ENCODE measurements at regions not wholly inside any gene's neighbourhood (a gene's known extent, or its start where the extent isn't known, plus 50 kb on each side); places are given as distances from the start of the nearest gene placed in this dataset.

- TF ChIP-seq, protein P1, sequence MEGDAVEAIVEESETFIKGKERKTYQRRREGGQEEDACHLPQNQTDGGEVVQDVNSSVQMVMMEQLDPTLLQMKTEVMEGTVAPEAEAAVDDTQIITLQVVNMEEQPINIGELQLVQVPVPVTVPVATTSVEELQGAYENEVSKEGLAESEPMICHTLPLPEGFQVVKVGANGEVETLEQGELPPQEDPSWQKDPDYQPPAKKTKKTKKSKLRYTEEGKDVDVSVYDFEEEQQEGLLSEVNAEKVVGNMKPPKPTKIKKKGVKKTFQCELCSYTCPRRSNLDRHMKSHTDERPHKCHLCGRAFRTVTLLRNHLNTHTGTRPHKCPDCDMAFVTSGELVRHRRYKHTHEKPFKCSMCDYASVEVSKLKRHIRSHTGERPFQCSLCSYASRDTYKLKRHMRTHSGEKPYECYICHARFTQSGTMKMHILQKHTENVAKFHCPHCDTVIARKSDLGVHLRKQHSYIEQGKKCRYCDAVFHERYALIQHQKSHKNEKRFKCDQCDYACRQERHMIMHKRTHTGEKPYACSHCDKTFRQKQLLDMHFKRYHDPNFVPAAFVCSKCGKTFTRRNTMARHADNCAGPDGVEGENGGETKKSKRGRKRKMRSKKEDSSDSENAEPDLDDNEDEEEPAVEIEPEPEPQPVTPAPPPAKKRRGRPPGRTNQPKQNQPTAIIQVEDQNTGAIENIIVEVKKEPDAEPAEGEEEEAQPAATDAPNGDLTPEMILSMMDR (IDR thresholded peaks at IDR 0.05; ENCODE audit: low read depth, low read length), result no peak
- no peaks in the 10 kb centered on the region for H3K27me3 ChIP-seq (ENCODE audit: control insufficient read depth, insufficient read depth, low read length)
- ChIA-PET POLR2A (interaction anchor here (2.0 kb wide), 1 partner anchor 10 kb away, joined by 5 read pairs; no protein-coding TSS in a partner anchor), CTCF (no interaction called here)
- H3K4me3 ChIP-seq (ENCODE audit: low read depth, low read length), result no peak overlapping the region
- no peak for DNase-seq (ENCODE audit: low read depth, low spot score)
- H3K9me3 ChIP-seq (ENCODE audit: control insufficient read depth, insufficient read depth, low read length), result no peaks in the 10 kb centered on the region; the same call in 1 of the 2 replicates
- H3K27ac ChIP-seq (ENCODE audit: low read depth, low read length), result no peak overlapping the region
Measured at GRCh38 chr2:120815292-120815691, 79.6 kb downstream of the GLI2 start.

- ChIA-PET POLR2A (interaction anchor here (0.6 to 2.6 kb wide), 3 partner anchors 9 to 258 kb away, joined by 4 to 14 read pairs (median 7); partner anchors contain the start of gene GLI2), CTCF (interaction anchor here (1.1 to 1.4 kb wide), 3 partner anchors 8 to 263 kb away, joined by 3 to 4 read pairs (median 3); no protein-coding TSS in a partner anchor)
- DNase-seq (ENCODE audit: low read depth, low spot score), result no peak
- Histone ChIP-seq H3K4me3 (ENCODE audit: low read depth, low read length) (no peak overlapping the region), H3K27me3 (ENCODE audit: control insufficient read depth, insufficient read depth, low read length) (no peaks in the 10 kb centered on the region), H3K27ac (ENCODE audit: low read depth, low read length) (peak overlapping the region; percentile 67), H3K9me3 (ENCODE audit: control insufficient read depth, insufficient read depth, low read length) (no peaks in the 10 kb centered on the region; the same call in 1 of the 2 replicates)
- TF ChIP-seq, protein P1 (IDR thresholded peaks at IDR 0.05; ENCODE audit: low read depth, low read length), result no peak
Measured at GRCh38 chr2:120817136-120817955, 81.7 kb downstream of the GLI2 start.

- H3K27me3 ChIP-seq (ENCODE audit: control insufficient read depth, insufficient read depth, low read length), result no peaks in the 10 kb centered on the region
- TF ChIP-seq, protein P1 (IDR thresholded peaks at IDR 0.05; ENCODE audit: low read depth, low read length), result no peak
- H3K4me3 ChIP-seq (ENCODE audit: low read depth, low read length), result no peak overlapping the region
- peak overlapping the region; percentile 67 for H3K27ac ChIP-seq (ENCODE audit: low read depth, low read length)
- POLR2A ChIA-PET, result interaction anchor here (0.6 to 2.6 kb wide), 3 partner anchors 8 to 257 kb away, joined by 4 to 14 read pairs (median 7); partner anchors contain the start of gene GLI2
- CTCF ChIA-PET, result no interaction called here
- no peaks in the 10 kb centered on the region; the same call in 1 of the 2 replicates for H3K9me3 ChIP-seq (ENCODE audit: control insufficient read depth, insufficient read depth, low read length)
- no peak for DNase-seq (ENCODE audit: low read depth, low spot score)
Measured at GRCh38 chr2:120817956-120818325, 82.3 kb downstream of the GLI2 start.

- CTCF ChIA-PET, result no interaction called here
- POLR2A ChIA-PET, result interaction anchor here (2.6 kb wide), 1 partner anchor 82 kb away, joined by 14 read pairs; the partner anchor contains the start of gene GLI2
Measured at GRCh38 chr2:120818441-120818920, 82.8 kb downstream of the GLI2 start.

More at GRCh38 chr2:120818441-120818920, 82.8 kb downstream of the GLI2 start:
- no peaks in the 10 kb centered on the region; the same call in 1 of the 2 replicates for H3K9me3 ChIP-seq (ENCODE audit: control insufficient read depth, insufficient read depth, low read length)
- peak overlapping the region; percentile 67 for H3K27ac ChIP-seq (ENCODE audit: low read depth, low read length)
- peak; percentile 72 for DNase-seq (ENCODE audit: low read depth, low spot score)
- H3K4me3 ChIP-seq (ENCODE audit: low read depth, low read length), result no peak overlapping the region
- TF ChIP-seq, protein P1 (IDR thresholded peaks at IDR 0.05; ENCODE audit: low read depth, low read length), result no peak
- H3K27me3 ChIP-seq (ENCODE audit: control insufficient read depth, insufficient read depth, low read length), result no peaks in the 10 kb centered on the region

Data from AG04450 (cell line).